SKM-1 (cell line): ENCODE measurements at regions not wholly inside any gene's neighbourhood (a gene's known extent, or its start where the extent isn't known, plus 50 kb on each side); places are given as distances from the start of the nearest gene placed in this dataset.

Experiments
- DNase-seq: peaks from one replicate; lab custom pipeline; 2025; ENCODE audit not compliant: unreplicated experiment; lab: John Stamatoyannopoulos, UW

DNA sequence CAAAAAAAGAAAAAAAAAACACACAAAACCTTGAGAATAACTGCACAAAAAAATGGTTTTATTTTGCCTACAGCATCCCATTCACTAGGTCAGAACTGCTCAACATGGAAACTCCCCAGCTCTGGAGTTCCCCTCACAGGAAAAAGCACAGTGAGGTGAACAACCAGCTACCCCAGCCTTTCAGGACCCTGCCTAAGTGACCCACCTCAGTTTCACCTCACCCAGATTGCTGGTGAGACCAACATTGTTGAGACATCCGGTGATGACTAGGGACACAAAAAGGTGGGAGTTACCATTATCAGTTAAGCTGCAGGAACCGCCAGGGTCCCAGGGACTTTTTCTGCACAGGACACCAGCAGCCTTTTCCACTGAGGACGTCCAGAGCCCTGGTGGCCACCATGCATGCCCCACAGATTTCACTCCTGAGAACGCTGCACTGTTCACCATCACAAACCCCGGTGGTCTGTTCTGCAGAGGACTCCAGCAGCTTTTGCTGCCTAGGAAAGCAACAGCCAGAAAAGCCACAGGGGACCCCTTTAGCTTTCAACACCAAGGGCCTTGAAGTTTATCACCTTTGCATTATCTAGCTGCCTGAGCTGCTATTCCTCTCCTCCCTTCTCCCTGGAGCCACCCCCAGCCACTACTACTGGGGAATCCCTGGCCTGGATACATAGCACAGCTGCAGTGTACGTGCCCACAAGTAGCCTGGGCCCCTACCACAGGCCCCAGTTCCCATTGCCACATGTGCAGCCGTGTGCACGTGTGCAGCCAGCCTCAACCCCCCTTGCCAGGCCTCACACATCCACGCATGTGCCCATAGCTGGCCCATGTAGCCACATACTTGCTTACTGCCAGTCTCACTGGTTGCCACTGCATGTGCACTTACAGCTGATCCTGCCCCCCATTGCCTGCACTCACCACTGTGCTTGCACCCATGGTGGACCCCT, 62.5 kb upstream of the FAR2 start:
- DNase-seq: no peak

DNA sequence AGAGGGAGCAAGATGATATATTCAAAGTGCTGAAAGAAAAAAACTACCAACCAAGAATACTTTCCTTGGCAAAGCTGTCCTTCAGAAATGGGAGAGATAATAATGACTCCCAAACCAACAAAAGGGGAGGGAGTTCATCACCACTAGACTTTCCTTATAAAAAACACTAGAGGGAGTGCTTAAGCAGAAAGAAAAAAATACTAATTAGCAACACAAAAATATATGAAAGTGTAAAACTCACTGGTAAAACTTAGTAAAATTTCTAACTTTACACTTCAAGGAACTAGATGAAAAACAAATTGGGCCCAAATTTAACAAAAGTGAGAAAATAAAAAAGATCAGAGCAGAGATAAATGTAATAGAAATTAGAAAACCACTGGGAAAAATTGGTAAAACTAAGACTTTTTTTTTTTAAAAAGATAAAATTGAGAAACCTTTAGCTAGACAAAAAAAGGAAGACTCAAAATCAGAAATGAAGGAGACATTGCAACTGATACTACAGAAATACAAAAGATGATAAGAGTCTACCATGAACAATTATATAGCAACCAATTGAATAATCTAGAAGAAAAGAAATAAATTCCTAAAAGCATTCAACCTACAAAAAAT, 60.4 kb upstream of the FAR2 start:
- peak; percentile 1 for DNase-seq
